ENCODE measurements at regions not wholly inside any gene's neighbourhood (a gene's known extent, or its start where the extent isn't known, plus 50 kb on each side); places are given as distances from the start of the nearest gene placed in this dataset.

- Histone ChIP-seq H3K4me3 (replicated peaks in 1 of 3; ENCODE audit: insufficient read depth in 1 of 3, low read depth in 2 of 3, low read length in 3 of 3) (no peak overlapping the region), H3K79me2 (ENCODE audit: insufficient read depth, low read length) (no peaks in the 10 kb centered on the region), H2AFZ (ENCODE audit: low read length) (no peak overlapping the region), H3K36me3 (replicated peaks in 1 of 2; ENCODE audit: control insufficient read depth in 1 of 2, insufficient read depth in 2 of 2, low read length in 2 of 2) (no peaks in the 10 kb centered on the region), H3K27ac (ENCODE audit: extremely low read length, insufficient read depth, low read length) (no peak overlapping the region), H3K4me2 (ENCODE audit: low read depth, low read length) (no peak overlapping the region), H3K27me3 (ENCODE audit: control insufficient read depth in 1 of 2, insufficient read depth in 2 of 2, low read length in 2 of 2) (no peaks in the 10 kb centered on the region), H3K9ac (ENCODE audit: insufficient read depth, low read depth, low read length) (no peak overlapping the region), H4K20me1 (ENCODE audit: insufficient read depth, low read length) (no peaks in the 10 kb centered on the region), H3K4me1 (ENCODE audit: insufficient read depth, low read length) (no peaks in the 10 kb centered on the region), H3K9me3 (ENCODE audit: low read length) (peaks cover 84% of the 10 kb centered on the region)
- no TSS peak for BruUV-seq (replicated peaks)
- FAIRE-seq (no peak), DNase-seq (ENCODE audit: low spot score) (no peak), ATAC-seq (no peak)
- intact Hi-C loops (cut with micrococcal nuclease; ENCODE audit: unreplicated experiment): no loop called here
- ChIA-PET POLR2A (no interaction called here), CTCF (ENCODE audit: low intra/inter-chr PET ratio, low total read pairs) (no interaction called here)
- 19% methylated on average over 2 of the region's 2 CpGs for WGBS (ENCODE audit: low lambda C conversion rate)
- in situ Hi-C loops (cut with HindIII; ENCODE audit: extremely low pct_ligation_motif_present, low pct_unique_long_range_greater_than_20kb): no loop called here
- no peak for TF ChIP-seq ZNF292 (CRISPR knock-in tag; IDR thresholded peaks at IDR 0.05; ENCODE audit: borderline replicate concordance, low read depth)
- no peak for TF ChIP-seq AHR (CRISPR knock-in tag; IDR thresholded peaks at IDR 0.05)
- TF ChIP-seq PCBP2 (optimal IDR thresholded peaks at IDR 0.05; ENCODE audit: low read depth, low read length, poor library complexity, severe bottlenecking): no peak
- TF ChIP-seq ZNF343 (CRISPR knock-in tag; IDR thresholded peaks at IDR 0.05): no peak
- no peak for TF ChIP-seq ZFP36L2 (CRISPR knock-in tag; IDR thresholded peaks at IDR 0.05)
- TF ChIP-seq KAT7 (CRISPR knock-in tag; IDR thresholded peaks at IDR 0.05; ENCODE audit: borderline replicate concordance): no peak
- TF ChIP-seq ZNF589 (CRISPR knock-in tag; conservative IDR thresholded peaks at IDR 0.05): no peak
Observed at GRCh38 chr9:24451346-24451745, 94.4 kb downstream of the IZUMO3 start.

- Histone ChIP-seq H3K79me2 (ENCODE audit: insufficient read depth, low read length) (no peaks in the 10 kb centered on the region), H4K20me1 (ENCODE audit: insufficient read depth, low read length) (no peaks in the 10 kb centered on the region), H2AFZ (ENCODE audit: low read length) (no peak overlapping the region), H3K27ac (ENCODE audit: extremely low read length, insufficient read depth, low read length) (no peak overlapping the region), H3K9me3 (ENCODE audit: low read length) (peaks cover 89% of the 10 kb centered on the region), H3K4me1 (ENCODE audit: insufficient read depth, low read length) (no peaks in the 10 kb centered on the region), H3K27me3 (ENCODE audit: control insufficient read depth in 1 of 2, insufficient read depth in 2 of 2, low read length in 2 of 2) (no peaks in the 10 kb centered on the region), H3K4me2 (ENCODE audit: low read depth, low read length) (no peak overlapping the region), H3K9ac (ENCODE audit: insufficient read depth, low read depth, low read length) (no peak overlapping the region), H3K36me3 (replicated peaks in 1 of 2; ENCODE audit: control insufficient read depth in 1 of 2, insufficient read depth in 2 of 2, low read length in 2 of 2) (no peaks in the 10 kb centered on the region), H3K4me3 (replicated peaks in 1 of 3; ENCODE audit: insufficient read depth in 1 of 3, low read depth in 2 of 3, low read length in 3 of 3) (no peak overlapping the region)
- DNase-seq (ENCODE audit: low spot score): no peak
- 0% methylated on average over 1 of the region's 1 CpG for WGBS (ENCODE audit: low lambda C conversion rate)
- CTCF ChIA-PET (ENCODE audit: low intra/inter-chr PET ratio, low total read pairs): no interaction called here
- FAIRE-seq: no peak
- in situ Hi-C loops (cut with HindIII; ENCODE audit: extremely low pct_ligation_motif_present, low pct_unique_long_range_greater_than_20kb): no loop called here
- intact Hi-C loops (cut with micrococcal nuclease; ENCODE audit: unreplicated experiment): no loop called here
- BruUV-seq (replicated peaks): no TSS peak
- no peak for ATAC-seq
- POLR2A ChIA-PET: no interaction called here
- TF ChIP-seq FOXP1 (IDR thresholded peaks at IDR 0.05) (no peak), FOXP1 (CRISPR knock-in tag; IDR thresholded peaks at IDR 0.05) (no peak), SNAPC2 (CRISPR knock-in tag; IDR thresholded peaks at IDR 0.05) (no peak), TEF (CRISPR knock-in tag; IDR thresholded peaks at IDR 0.05) (no peak), HMGA1 (CRISPR knock-in tag; conservative IDR thresholded peaks at IDR 0.05) (no peak), PHB2 (IDR thresholded peaks at IDR 0.05; ENCODE audit: partially characterized antibody) (no peak), RBM39 (IDR thresholded peaks at IDR 0.05; ENCODE audit: low read depth, low read length, poor library complexity, severe bottlenecking) (no peak), ZSCAN29 (CRISPR knock-in tag; conservative IDR thresholded peaks at IDR 0.05) (no peak), HES4 (CRISPR knock-in tag; IDR thresholded peaks at IDR 0.05; ENCODE audit: borderline replicate concordance) (no peak), MXI1 (IDR thresholded peaks at IDR 0.05; ENCODE audit: borderline replicate concordance, low read depth, low read length) (no peak), ZNF256 (CRISPR knock-in tag; conservative IDR thresholded peaks at IDR 0.05) (no peak), THAP8 (CRISPR knock-in tag; IDR thresholded peaks at IDR 0.05; ENCODE audit: borderline replicate concordance) (no peak), ZMYM2 (CRISPR knock-in tag; IDR thresholded peaks at IDR 0.05) (no peak), ZNF768 (CRISPR knock-in tag; IDR thresholded peaks at IDR 0.05) (no peak), ZNF337 (CRISPR knock-in tag; IDR thresholded peaks at IDR 0.05; ENCODE audit: borderline replicate concordance, low read depth) (no peak)
Observed at GRCh38 chr9:24449976-24450375, 95.7 kb downstream of the IZUMO3 start.
